NCI-H1930 (cell line): ENCODE measurements at regions not wholly inside any gene's neighbourhood (a gene's known extent, or its start where the extent isn't known, plus 50 kb on each side); places are given as distances from the start of the nearest gene placed in this dataset.

Experiments used
- DNase-seq, 2 experiments: peaks; one replicate each; lab custom pipeline; 2025; lab: John Stamatoyannopoulos, UW

GRCh38 chr16:65790768-65791167 lies 575.7 kb upstream of the CDH5 start:
- DNase-seq = no peak

- no peak for DNase-seq
Measured at GRCh38 chr16:65789161-65789945, 577.1 kb upstream of the CDH5 start.

GRCh38 chr16:65788434-65789140 lies 577.9 kb upstream of the CDH5 start:
- DNase-seq = no peak

GRCh38 chr16:65787921-65788320 lies 578.6 kb upstream of the CDH5 start:
- no peak for DNase-seq

- DNase-seq = no peak
Measured at GRCh38 chr16:65786916-65787315, 579.6 kb upstream of the CDH5 start.

GRCh38 chr16:65783709-65784474 lies 582.6 kb upstream of the CDH5 start:
- no peak for DNase-seq

- DNase-seq = no peak
Measured at GRCh38 chr16:65782611-65783600, 583.6 kb upstream of the CDH5 start.

GRCh38 chr16:65781855-65782254 lies 584.6 kb upstream of the CDH5 start:
- no peak for DNase-seq

GRCh38 chr16:65781363-65781762 lies 585.1 kb upstream of the CDH5 start:
- DNase-seq = no peak

GRCh38 chr16:65779201-65779600 lies 587.3 kb upstream of the CDH5 start:
- DNase-seq = no peak

GRCh38 chr16:65776639-65777183 lies 589.8 kb upstream of the CDH5 start:
- no peak for DNase-seq

- no peak for DNase-seq
Measured at GRCh38 chr16:65775829-65776228, 590.7 kb upstream of the CDH5 start.

GRCh38 chr16:65774350-65774749 lies 592.1 kb upstream of the CDH5 start:
- no peak for DNase-seq

- DNase-seq = no peak
Measured at GRCh38 chr16:65773301-65773874, 593.1 kb upstream of the CDH5 start.

- no peak for DNase-seq
Measured at GRCh38 chr16:65772134-65772732, 594.3 kb upstream of the CDH5 start.

GRCh38 chr16:65771707-65772106 lies 594.8 kb upstream of the CDH5 start:
- DNase-seq = no peak

- no peak for DNase-seq
Measured at GRCh38 chr16:65770752-65771151, 595.7 kb upstream of the CDH5 start.

GRCh38 chr16:65769776-65770438 lies 596.6 kb upstream of the CDH5 start:
- DNase-seq = no peak

- no peak for DNase-seq
Measured at GRCh38 chr16:65769055-65769465, 597.4 kb upstream of the CDH5 start.

- no peak for DNase-seq
Measured at GRCh38 chr16:65767125-65767524, 599.4 kb upstream of the CDH5 start.
